ENCODE measurements at regions not wholly inside any gene's neighbourhood (a gene's known extent, or its start where the extent isn't known, plus 50 kb on each side); places are given as distances from the start of the nearest gene placed in this dataset.

- TF ChIP-seq CTCF (conservative IDR thresholded peaks at IDR 0.05 in 1 of 2, IDR thresholded peaks at IDR 0.05 in 1 of 2; ENCODE audit: low read depth in 1 of 2, low read length in 2 of 2), result no peak
- TF ChIP-seq EZH2 (IDR thresholded peaks at IDR 0.05; ENCODE audit: low read length, missing control alignments), result no peak
Measured at GRCh38 chr6:130514712-130515111, 148.9 kb downstream of the TMEM200A start.
